HepG2 (cell line): ENCODE measurements at regions not wholly inside any gene's neighbourhood (a gene's known extent, or its start where the extent isn't known, plus 50 kb on each side); places are given as distances from the start of the nearest gene placed in this dataset.

Experiments
- ARNTL ChIP-seq: sonication (generic); formaldehyde crosslinking; IDR thresholded peaks from 2 replicates; pipeline ENCODE4 v1.4.0; 2020; ENCODE audit warnings: mild to moderate bottlenecking, missing genetic modification reagents
- BCL6 ChIP-seq: IDR thresholded peaks from 2 replicates; pipeline ENCODE4 v1.6.1; 2016; ENCODE audit warnings: missing genetic modification reagents, missing compliant biosample characterization
- CENPT ChIP-seq: sonication (generic); formaldehyde crosslinking; IDR thresholded peaks from 2 replicates; pipeline ENCODE4 v1.8.0; 2022; ENCODE audit warnings: low read depth, mild to moderate bottlenecking, moderate library complexity, missing genetic modification reagents
- HNRNPH1 ChIP-seq: fragments of 200-400 bp; formaldehyde crosslinking; optimal IDR thresholded peaks from 2 replicates; pipeline ENCODE3; 2017; ENCODE audit warnings: mild to moderate bottlenecking, low read depth, low read length
- KAT7 ChIP-seq: IDR thresholded peaks from 2 replicates; pipeline ENCODE4 v1.6.1; 2018; ENCODE audit warnings: borderline replicate concordance, missing compliant biosample characterization
- KLF13 ChIP-seq: sonication (generic); formaldehyde crosslinking; IDR thresholded peaks from 2 replicates; pipeline ENCODE4 v1.4.0; 2020; ENCODE audit warnings: mild to moderate bottlenecking, missing genetic modification reagents
- MATR3 ChIP-seq: sonication (generic); formaldehyde crosslinking; IDR thresholded peaks from 2 replicates; pipeline ENCODE4 v1.4.0; 2020; ENCODE audit warnings: missing genetic modification reagents
- MED1 ChIP-seq: sonication (generic); formaldehyde crosslinking; IDR thresholded peaks from 2 replicates; pipeline ENCODE4 v1.4.0; 2020; ENCODE audit warnings: missing genetic modification reagents
- RBFOX2 ChIP-seq: fragments of 200-400 bp; formaldehyde crosslinking; IDR thresholded peaks from 2 replicates; pipeline ENCODE4 v1.6.1; 2017; ENCODE audit warnings: low read depth, mild to moderate bottlenecking, low read length
- SOX5 ChIP-seq: IDR thresholded peaks from 2 replicates; pipeline ENCODE4 v1.6.1; 2016; ENCODE audit warnings: borderline replicate concordance
- SRSF1 ChIP-seq: fragments of 200-400 bp; formaldehyde crosslinking; optimal IDR thresholded peaks from 2 replicates; pipeline ENCODE3; 2017; ENCODE audit warnings: mild to moderate bottlenecking, low read depth, low read length, moderate library complexity
- TCF7L2 ChIP-seq: IDR thresholded peaks from 2 replicates; pipeline ENCODE4 v1.6.1; 2011; ENCODE audit warnings: mild to moderate bottlenecking, low read depth, low read length, moderate library complexity
- TP53 ChIP-seq: sonication (generic); formaldehyde crosslinking; conservative IDR thresholded peaks from 2 replicates; pipeline ENCODE4 v1.4.0; 2020; ENCODE audit warnings: missing genetic modification reagents
- XRCC5 ChIP-seq: fragments of 200-400 bp; formaldehyde crosslinking; optimal IDR thresholded peaks from 2 replicates; pipeline ENCODE3; 2017; ENCODE audit warnings: mild to moderate bottlenecking, low read length
- YY1 ChIP-seq: IDR thresholded peaks from 2 replicates; pipeline ENCODE4 v1.6.1; 2011; ENCODE audit warnings: low read length, low read depth, moderate library complexity, mild to moderate bottlenecking; ENCODE audit not compliant: insufficient read depth, insufficient replicate concordance
- ZNF275 ChIP-seq: sonication (generic); formaldehyde crosslinking; IDR thresholded peaks from 2 replicates; pipeline ENCODE4 v1.8.0; 2022; ENCODE audit warnings: missing genetic modification reagents, mild to moderate bottlenecking, inconsistent platforms, borderline replicate concordance
- ZNF317 ChIP-seq: sonication (generic); formaldehyde crosslinking; IDR thresholded peaks from 2 replicates; pipeline ENCODE4 v1.5.0; 2020; ENCODE audit warnings: mild to moderate bottlenecking, missing genetic modification reagents
- ZNF431 ChIP-seq: sonication (generic); formaldehyde crosslinking; IDR thresholded peaks from 2 replicates; pipeline ENCODE4 v1.9.0; 2022; ENCODE audit warnings: missing genetic modification reagents, low read depth, mild to moderate bottlenecking, borderline replicate concordance
- ZNF678 ChIP-seq: sonication (generic); formaldehyde crosslinking; IDR thresholded peaks from 2 replicates; pipeline ENCODE4 v1.4.0; 2020; ENCODE audit warnings: mild to moderate bottlenecking, missing genetic modification reagents
- ZNF746 ChIP-seq: sonication (generic); formaldehyde crosslinking; IDR thresholded peaks from 2 replicates; pipeline ENCODE4 v1.8.0; 2022; ENCODE audit warnings: mild to moderate bottlenecking, missing genetic modification reagents
- ZSCAN30 ChIP-seq: sonication (generic); formaldehyde crosslinking; IDR thresholded peaks from 2 replicates; pipeline ENCODE4 v1.5.0; 2020; ENCODE audit warnings: mild to moderate bottlenecking, missing genetic modification reagents
- ZXDC ChIP-seq: sonication (generic); formaldehyde crosslinking; IDR thresholded peaks from 2 replicates; pipeline ENCODE4 v1.5.0; 2020; ENCODE audit warnings: mild to moderate bottlenecking, missing genetic modification reagents
- TF ChIP-seq, protein P1 (sequence below): sonication (generic); formaldehyde crosslinking; IDR thresholded peaks from 2 replicates; pipeline ENCODE4 v1.8.0; 2023; ENCODE audit warnings: mild to moderate bottlenecking, missing genetic modification reagents

DNA sequence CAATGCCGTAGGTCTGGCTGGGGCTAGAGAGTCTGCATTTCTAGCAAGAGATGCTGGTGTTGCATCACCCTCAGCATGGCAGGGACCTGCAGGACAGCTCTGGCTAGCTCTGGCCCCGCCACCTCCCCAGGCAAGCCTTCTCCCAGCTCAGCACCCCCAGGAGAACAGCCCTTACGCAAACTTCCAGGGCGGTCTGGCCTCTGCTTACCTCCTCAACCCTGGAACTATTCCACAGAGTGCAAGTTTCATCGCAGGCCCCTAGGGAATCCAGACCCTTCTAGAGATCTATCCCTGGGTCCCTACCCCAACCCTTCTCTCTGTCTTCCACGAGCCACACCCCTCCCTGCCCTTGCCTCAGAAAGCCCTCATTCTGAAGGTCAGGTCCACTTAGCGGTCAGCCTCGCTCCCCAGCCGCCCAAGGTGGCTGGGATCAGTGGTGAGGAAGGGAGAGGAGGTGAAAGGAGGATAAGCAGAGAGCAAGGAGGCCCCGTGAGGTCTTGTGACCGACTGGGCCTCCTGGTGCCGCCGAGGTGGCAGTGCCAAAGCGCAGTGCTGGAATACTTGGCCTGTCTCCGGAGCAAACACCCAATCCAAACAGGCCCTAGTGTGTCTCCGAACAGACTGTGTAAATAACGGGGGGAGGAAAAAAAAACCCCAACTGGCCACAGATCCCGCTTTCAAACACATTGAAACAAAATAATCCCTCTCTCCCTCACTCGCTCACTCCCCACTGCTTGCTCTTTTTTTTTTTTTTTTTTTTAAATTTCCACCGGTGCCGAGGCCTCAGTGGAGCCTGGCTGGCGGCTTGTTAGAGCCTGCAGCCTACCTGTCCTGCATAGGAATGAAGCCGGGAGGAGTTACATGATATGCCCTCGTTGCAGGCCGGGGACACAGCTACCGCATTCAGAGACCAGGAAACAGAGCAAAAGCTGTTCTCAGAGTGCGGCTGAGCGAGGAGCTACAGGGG, 380.9 kb downstream of the SOX9 start (continued):
- 0 out of 2 replicates have a peak, but pooled peaks have one; percentile 36 for TF ChIP-seq ZNF275 (CRISPR knock-in tag)
- TF ChIP-seq ZNF317 (CRISPR knock-in tag): 0 out of 2 replicates have a peak, but pooled peaks have one; percentile 48
- TF ChIP-seq KAT7 (CRISPR knock-in tag): peak; percentile 60; the same call in 1 of the 2 replicates
- TF ChIP-seq MATR3 (CRISPR knock-in tag): no peak
- TF ChIP-seq TP53: 0 out of 2 replicates have a peak, but pooled peaks have one; percentile 38
- TF ChIP-seq ZNF678: peak; percentile 32; the same call in 1 of the 2 replicates
- peak; percentile 69 for TF ChIP-seq RBFOX2
- TF ChIP-seq ZSCAN30 (CRISPR knock-in tag): peak; percentile 91; the same call in 1 of the 2 replicates
- no peak for TF ChIP-seq ZXDC (CRISPR knock-in tag)
- TF ChIP-seq, protein P1, sequence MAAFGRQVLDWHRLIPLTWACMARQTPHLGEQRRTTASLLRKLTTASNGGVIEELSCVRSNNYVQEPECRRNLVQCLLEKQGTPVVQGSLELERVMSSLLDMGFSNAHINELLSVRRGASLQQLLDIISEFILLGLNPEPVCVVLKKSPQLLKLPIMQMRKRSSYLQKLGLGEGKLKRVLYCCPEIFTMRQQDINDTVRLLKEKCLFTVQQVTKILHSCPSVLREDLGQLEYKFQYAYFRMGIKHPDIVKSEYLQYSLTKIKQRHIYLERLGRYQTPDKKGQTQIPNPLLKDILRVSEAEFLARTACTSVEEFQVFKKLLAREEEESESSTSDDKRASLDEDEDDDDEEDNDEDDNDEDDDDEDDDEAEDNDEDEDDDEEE (CRISPR knock-in tag): peak; percentile 36; the same call in 1 of the 2 replicates
- TF ChIP-seq HNRNPH1: no peak
- TF ChIP-seq TCF7L2: no peak
- TF ChIP-seq ARNTL (CRISPR knock-in tag): no peak
- TF ChIP-seq ZNF431: peak; percentile 19; the same call in 1 of the 2 replicates
- no peak for TF ChIP-seq KLF13 (CRISPR knock-in tag)
- 0 out of 2 replicates have a peak, but pooled peaks have one; percentile 55 for TF ChIP-seq ZNF746 (CRISPR knock-in tag)
- no peak for TF ChIP-seq CENPT
- peak; percentile 43; the same call in 1 of the 2 replicates for TF ChIP-seq SOX5 (CRISPR knock-in tag)
- 0 out of 2 replicates have a peak, but pooled peaks have one; percentile 31 for TF ChIP-seq MED1
- peak; percentile 7 for TF ChIP-seq XRCC5
- TF ChIP-seq BCL6: peak; percentile 73; the same call in 1 of the 2 replicates
- TF ChIP-seq YY1: peak; percentile 50
- TF ChIP-seq SRSF1: peak; percentile 24
